SJCRH30 (cell line): ENCODE measurements at regions not wholly inside any gene's neighbourhood (a gene's known extent, or its start where the extent isn't known, plus 50 kb on each side); places are given as distances from the start of the nearest gene placed in this dataset.

Source experiments
- DNase-seq, 2 experiments: peaks; one replicate each; pipeline ENCODE4 v3.0.0-alpha.2; 2015 to 2020
- H3K27ac ChIP-seq: fragments of 250-450 bp; sonication (Bioruptor Pico); 2 replicates; pipeline ENCODE4 v1.5.1; 2020; ENCODE audit warnings: mild to moderate bottlenecking, moderate library complexity
- H3K27me3 ChIP-seq: fragments of 250-450 bp; sonication (Bioruptor Pico); 2 replicates; pipeline ENCODE4 v1.5.1; 2020; ENCODE audit warnings: mild to moderate bottlenecking, moderate library complexity
- H3K36me3 ChIP-seq: fragments of 250-450 bp; sonication (Bioruptor Pico); 2 replicates; pipeline ENCODE4 v1.5.1; 2020; ENCODE audit warnings: mild to moderate bottlenecking, moderate library complexity
- H3K4me1 ChIP-seq: fragments of 250-450 bp; sonication (Bioruptor Pico); 2 replicates; pipeline ENCODE4 v1.5.1; 2020; ENCODE audit warnings: mild to moderate bottlenecking, moderate library complexity
- H3K4me3 ChIP-seq: fragments of 250-450 bp; sonication (Bioruptor Pico); 2 replicates; pipeline ENCODE4 v1.5.1; 2020; ENCODE audit warnings: mild to moderate bottlenecking, moderate library complexity
- H3K9me3 ChIP-seq: fragments of 250-450 bp; sonication (Bioruptor Pico); replicated peaks from 2 replicates; pipeline ENCODE4 v1.5.1; 2020; ENCODE audit warnings: mild to moderate bottlenecking, moderate library complexity

DNA sequence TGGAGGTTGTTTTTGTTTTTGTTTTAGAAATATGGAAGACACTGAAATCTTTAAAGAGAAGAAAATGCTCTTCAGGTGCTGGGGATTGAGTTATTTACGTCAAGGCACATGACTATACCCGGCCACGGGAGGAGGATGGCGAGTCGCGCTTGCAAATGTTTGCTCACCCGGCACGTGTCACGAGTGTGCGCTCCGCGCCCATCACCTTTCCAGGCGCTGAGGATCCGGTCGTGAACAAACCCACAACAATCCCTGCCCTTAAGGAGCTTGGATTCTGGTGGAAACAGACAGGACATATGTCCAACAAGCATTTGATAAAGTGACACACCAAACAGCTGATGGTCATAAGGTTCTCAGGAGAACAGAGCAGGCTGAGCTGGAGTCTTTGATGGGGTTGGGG, 715.5 kb downstream of the BRD1 start:
- no peaks in the 10 kb centered on the region for H3K9me3 ChIP-seq
- H3K27me3 ChIP-seq, result peaks cover 60% of the 10 kb centered on the region
- no peaks in the 10 kb centered on the region for H3K36me3 ChIP-seq
- H3K4me3 ChIP-seq, result no peak overlapping the region
- H3K4me1 ChIP-seq, result no peaks in the 10 kb centered on the region
- DNase-seq, result no peak
- no peak overlapping the region for H3K27ac ChIP-seq

DNA sequence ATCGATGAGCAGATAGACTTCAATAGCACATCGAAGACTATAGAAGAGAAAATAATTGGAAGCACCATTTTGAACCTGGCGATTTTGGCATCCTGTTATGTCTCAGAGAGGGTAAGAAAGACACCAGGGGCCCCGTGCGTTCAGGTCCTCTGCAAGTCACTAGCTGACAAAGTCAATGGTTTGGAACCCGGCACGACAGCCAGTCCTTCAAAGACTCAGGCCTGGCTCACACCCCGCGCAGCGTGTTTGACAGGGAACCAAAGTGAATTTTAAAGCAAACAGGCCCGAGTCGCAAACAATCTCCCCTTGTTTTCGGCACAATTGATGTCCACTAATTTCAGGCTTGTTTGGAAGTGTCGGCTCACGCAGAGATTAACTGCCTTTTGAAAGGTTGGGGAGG, 716.6 kb downstream of the BRD1 start:
- no peak for DNase-seq
- Histone ChIP-seq H3K9me3 (no peaks in the 10 kb centered on the region), H3K27ac (no peak overlapping the region), H3K4me3 (no peak overlapping the region), H3K27me3 (peaks cover 64% of the 10 kb centered on the region), H3K4me1 (no peaks in the 10 kb centered on the region), H3K36me3 (no peaks in the 10 kb centered on the region)

DNA sequence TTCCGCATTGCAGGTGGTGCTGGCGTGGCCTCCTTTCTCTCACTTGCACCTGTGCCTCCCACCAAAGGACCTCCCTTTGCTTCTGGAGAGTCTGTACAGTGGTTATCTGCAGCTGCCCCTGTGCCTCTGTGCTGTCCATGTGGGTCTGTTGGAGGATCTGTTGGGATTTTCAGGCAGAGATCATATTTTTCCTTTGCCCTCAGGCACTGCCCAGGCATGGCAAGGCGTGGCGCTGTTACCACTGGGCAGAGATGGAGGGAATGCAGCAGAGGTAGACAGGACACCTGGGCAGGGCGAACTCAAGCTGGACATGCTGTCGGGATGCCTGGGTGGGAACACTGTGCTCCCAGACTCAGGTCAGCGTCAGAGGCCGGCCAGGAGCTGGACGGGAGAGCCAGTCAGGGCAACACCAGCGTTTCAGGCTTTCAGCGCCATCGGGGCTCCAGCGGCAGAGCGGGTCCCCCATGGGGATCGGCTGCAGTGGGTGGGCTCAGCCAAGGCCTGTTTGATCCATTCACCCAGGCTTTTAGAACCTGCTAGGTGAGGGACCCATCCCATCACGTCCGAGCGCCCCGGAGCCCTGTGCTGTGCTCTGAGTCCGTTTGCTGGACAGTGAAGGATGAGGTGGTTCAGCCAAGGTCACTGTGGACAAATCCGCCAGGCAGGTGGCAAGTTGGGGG, 718.9 kb downstream of the BRD1 start:
- H3K4me1 ChIP-seq, result no peaks in the 10 kb centered on the region
- H3K9me3 ChIP-seq, result no peaks in the 10 kb centered on the region

DNA sequence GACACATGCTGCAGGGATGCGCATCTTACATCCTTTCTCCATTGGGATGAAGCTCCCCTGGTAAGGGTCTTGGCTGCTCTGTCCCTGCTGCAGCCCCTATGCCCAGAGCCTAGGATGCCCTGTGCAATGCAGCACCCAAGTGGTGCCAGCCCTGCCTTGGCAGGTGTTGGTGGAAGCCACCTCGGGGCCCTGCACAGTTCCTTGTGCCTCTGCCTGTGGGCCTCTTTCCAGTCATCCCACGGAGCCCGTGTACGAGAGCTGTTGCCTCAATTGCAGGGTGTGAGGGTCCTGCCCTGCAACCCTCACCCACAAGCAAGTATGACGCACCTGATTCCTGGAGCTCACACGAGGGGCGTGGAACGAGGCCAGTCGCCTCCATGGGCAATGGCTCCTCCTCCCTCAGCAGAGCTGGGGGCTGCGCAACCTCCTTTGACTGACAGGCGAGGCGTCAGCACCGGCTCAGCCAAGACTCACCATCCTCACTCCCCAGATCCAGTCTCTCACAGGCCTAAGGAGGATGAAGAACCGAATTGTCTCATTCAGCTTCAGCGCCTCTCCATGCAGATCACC, 719.6 kb downstream of the BRD1 start:
- Histone ChIP-seq H3K9me3 (no peaks in the 10 kb centered on the region), H3K27me3 (peaks cover 65% of the 10 kb centered on the region), H3K4me1 (no peaks in the 10 kb centered on the region), H3K4me3 (no peak overlapping the region), H3K27ac (no peak overlapping the region), H3K36me3 (no peaks in the 10 kb centered on the region)
- DNase-seq, result no peak

More for the DNA sequence above, 718.9 kb downstream of the BRD1 start:
- peaks cover 59% of the 10 kb centered on the region for H3K27me3 ChIP-seq
- H3K36me3 ChIP-seq, result no peaks in the 10 kb centered on the region
- H3K4me3 ChIP-seq, result no peak overlapping the region
- no peak for DNase-seq
- H3K27ac ChIP-seq, result no peak overlapping the region

DNA sequence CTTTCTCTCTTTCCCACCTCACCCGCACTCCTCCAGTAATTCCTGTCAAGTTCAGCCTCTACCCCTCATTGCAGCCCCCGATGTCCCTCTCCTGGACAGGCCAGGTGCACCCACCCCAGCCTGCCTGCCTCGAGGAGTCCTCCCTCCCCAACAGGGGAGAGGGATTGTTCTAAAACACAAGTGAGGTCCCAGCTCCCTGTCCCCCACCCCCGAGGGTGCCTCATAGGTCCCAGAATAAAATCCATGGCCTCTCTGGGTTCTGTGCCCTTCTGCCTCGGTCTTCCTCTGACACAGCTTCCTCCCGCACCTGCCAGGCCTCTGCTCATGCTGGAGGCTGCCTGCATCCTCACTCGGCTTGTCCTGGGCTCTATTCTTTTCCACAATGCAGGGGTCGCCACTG, 720.1 kb downstream of the BRD1 start:
- Histone ChIP-seq H3K36me3 (no peaks in the 10 kb centered on the region), H3K4me1 (no peaks in the 10 kb centered on the region), H3K27ac (no peak overlapping the region), H3K27me3 (peaks cover 65% of the 10 kb centered on the region), H3K9me3 (no peaks in the 10 kb centered on the region), H3K4me3 (no peak overlapping the region)
- no peak for DNase-seq

DNA sequence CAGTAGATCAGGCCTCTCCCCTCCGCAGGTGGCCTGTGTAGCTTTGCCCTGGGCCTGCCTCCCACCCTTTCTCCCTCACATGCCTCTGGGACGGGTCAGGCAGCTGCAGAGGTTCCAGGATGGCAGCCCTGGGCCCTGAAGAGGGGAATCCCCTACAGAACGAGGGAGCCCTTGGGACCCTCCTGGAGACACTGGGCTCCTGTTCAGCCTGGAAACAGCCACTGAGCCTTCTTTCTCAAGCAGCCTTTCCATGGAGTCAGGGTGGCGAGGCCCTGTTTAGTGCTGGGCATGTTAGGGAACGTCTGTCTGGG, 720.9 kb downstream of the BRD1 start:
- no peak overlapping the region for H3K27ac ChIP-seq

DNA sequence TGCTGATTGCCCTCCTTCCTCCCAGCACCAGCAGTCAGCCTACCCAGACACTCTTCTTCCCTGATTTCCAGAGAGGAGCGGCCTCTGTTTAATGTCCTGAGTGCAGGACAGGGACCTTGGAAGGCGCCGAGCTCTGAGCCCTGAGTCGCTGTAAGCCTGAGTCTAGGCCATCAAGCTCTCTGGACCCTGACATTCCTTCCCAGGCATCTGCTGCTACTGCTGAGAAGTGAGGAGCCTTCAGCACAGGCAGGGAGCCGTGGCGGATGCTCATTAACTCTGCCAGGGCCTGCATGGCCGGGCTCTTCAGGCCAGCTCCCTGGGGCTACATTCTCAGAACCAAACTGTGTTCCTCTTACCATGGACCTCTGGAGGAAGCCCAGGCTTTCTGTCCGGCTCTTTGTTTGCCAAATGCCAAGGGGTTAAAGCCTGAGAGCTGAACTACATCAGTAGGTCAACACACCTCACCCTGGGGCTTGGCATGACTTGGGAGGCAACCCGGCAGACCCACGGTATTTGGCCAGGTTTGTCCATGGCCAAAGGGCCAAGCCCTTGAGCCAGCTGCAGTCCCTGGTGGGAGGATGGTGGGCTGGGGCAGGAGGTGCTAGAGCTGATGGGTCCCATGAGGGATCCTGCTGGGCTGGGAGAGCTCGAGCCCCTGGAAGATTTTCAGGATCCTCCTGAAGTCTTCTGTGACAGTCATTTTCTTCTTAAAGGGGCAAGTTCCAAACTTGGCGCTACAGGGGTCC, 721.4 kb downstream of the BRD1 start:
- peaks cover 69% of the 10 kb centered on the region for H3K27me3 ChIP-seq
- H3K4me3 ChIP-seq, result no peak overlapping the region
- no peak for DNase-seq
- no peaks in the 10 kb centered on the region for H3K4me1 ChIP-seq
- H3K36me3 ChIP-seq, result no peaks in the 10 kb centered on the region
- H3K27ac ChIP-seq, result no peak overlapping the region
- no peaks in the 10 kb centered on the region for H3K9me3 ChIP-seq

More for the DNA sequence above, 720.9 kb downstream of the BRD1 start:
- DNase-seq, result no peak
- Histone ChIP-seq H3K36me3 (no peaks in the 10 kb centered on the region), H3K9me3 (no peaks in the 10 kb centered on the region), H3K4me3 (no peak overlapping the region), H3K4me1 (no peaks in the 10 kb centered on the region), H3K27me3 (peaks cover 67% of the 10 kb centered on the region)

DNA sequence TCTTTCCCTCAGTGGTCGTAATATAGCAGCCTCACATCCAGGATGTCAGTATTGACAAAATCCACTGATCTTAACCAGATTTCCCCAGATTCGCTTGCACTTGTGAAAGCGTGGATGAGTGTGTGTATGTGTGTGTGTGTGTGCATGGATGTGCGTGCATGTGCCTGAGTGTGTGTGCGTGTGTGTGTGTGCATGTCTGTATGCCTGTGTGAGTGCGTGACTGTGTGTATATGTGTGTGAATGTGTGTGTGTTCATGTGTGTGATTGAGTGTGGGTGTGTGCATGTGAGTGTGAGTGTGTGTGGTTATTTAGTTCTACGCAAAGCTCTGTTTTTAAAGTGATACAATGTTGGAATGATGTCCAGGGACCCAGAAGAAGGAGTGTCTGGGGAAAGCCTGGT, 723.2 kb downstream of the BRD1 start:
- Histone ChIP-seq H3K9me3 (no peaks in the 10 kb centered on the region), H3K36me3 (no peaks in the 10 kb centered on the region), H3K27ac (no peak overlapping the region), H3K4me3 (no peak overlapping the region), H3K4me1 (no peaks in the 10 kb centered on the region), H3K27me3 (peaks cover 83% of the 10 kb centered on the region)
- no peak for DNase-seq

DNA sequence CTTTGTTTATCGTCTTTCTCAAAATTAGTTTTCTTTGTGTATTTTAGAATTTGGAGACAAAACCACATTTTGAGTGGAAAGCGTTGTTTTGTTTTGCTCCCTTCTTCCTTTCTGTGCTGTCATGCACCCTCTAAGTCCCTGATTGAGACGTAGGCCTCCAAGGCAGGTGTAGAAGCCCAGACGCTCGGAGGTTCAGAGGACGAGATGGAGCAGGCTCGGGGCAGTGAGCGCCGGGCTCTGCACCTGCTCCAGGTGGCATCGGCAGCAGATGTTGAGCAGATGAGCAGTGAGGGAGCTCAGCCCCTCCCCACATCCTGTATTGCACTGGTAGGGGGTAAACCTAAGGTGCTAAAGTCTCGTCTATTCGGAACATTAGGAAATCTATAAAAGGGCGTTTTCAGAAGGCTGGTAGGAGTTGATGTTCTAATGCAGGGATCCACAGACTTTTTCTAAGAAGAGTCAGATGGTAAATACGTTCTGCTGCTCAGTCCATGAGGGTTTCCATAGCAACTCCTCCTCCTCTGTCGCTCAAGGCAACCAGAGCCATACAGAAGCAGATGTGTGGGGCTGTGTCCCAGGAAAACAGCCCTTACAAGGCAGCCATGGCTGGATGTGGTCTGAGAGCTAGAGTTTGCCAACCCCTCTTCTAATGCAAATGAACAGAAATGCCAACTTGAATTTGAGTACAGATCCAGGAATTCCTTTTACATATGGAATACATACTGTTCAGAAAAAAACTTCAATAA, 724.2 kb downstream of the BRD1 start:
- no peaks in the 10 kb centered on the region for H3K9me3 ChIP-seq
- no peak overlapping the region for H3K27ac ChIP-seq
- no peak overlapping the region for H3K4me3 ChIP-seq
- H3K4me1 ChIP-seq, result no peaks in the 10 kb centered on the region
- H3K27me3 ChIP-seq, result peaks cover 81% of the 10 kb centered on the region
- DNase-seq, result no peak
- no peaks in the 10 kb centered on the region for H3K36me3 ChIP-seq

DNA sequence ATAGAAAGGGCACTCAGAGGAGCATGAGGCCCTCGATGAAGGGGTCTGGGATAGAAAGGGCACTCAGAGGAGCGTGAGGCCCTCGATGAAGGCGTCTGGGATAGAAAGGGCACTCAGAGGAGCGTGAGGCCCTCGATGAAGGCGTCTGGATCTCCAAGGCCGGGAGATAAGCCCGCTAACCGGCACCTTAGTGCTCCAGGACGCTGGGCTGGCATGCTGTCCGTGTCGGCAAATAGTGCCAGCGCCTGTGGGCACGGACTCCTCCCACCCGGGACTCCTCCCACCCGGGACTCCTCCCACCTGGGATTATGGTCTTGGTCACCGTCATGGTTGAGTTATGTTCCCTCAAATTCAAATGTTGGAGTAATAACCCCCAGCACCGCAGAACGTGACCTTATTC, 725.3 kb downstream of the BRD1 start:
- H3K27me3 ChIP-seq, result peaks cover 79% of the 10 kb centered on the region

DNA sequence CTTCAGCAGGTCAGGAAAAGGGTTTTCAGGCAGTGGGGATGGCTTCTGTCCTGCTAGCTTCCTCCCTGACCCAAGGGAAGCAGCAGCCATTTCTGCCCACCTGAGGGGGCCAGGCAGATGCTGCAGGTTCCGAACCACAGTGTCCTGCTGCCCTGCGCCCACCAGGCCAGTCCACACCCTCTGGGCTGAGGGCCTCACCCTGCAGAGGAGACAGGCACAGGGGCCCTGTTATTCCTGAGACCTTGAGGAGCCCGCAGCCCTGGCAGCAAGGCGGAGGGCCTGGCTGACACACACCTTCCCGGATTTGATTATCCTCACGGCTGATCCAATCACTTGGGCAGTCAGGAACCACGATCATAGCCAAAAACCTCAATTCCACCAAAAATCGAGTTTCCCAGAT, 725.8 kb downstream of the BRD1 start:
- Histone ChIP-seq H3K27me3 (peaks cover 77% of the 10 kb centered on the region), H3K36me3 (no peaks in the 10 kb centered on the region), H3K9me3 (no peaks in the 10 kb centered on the region), H3K4me1 (no peaks in the 10 kb centered on the region), H3K27ac (no peak overlapping the region), H3K4me3 (no peak overlapping the region)
- DNase-seq, result no peak

More for the DNA sequence above, 725.3 kb downstream of the BRD1 start:
- Histone ChIP-seq H3K9me3 (no peaks in the 10 kb centered on the region), H3K4me3 (no peak overlapping the region), H3K4me1 (no peaks in the 10 kb centered on the region), H3K36me3 (no peaks in the 10 kb centered on the region), H3K27ac (no peak overlapping the region)
- DNase-seq, result no peak

DNA sequence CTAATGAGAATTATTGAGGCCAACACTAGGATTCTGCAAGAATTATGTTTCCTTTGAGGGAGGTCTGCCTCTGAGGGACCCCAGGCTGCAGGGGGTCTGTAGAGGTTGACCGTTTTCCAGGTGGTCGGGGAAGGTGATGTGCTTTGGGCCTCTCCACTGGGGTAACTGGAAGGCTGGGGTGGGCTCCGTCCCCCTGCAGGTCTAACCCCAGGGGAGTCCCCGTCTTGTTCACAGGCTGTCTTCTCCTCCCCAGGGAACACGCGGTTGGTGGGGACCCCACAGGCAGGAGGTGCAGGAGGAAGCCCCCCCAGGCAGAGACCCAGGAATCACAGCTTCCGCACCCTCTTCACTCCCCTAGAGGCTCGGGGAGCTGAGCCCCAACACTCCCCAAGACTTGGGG, 726.4 kb downstream of the BRD1 start:
- Histone ChIP-seq H3K4me3 (no peak overlapping the region), H3K27me3 (peaks cover 71% of the 10 kb centered on the region), H3K4me1 (no peaks in the 10 kb centered on the region), H3K9me3 (no peaks in the 10 kb centered on the region), H3K36me3 (no peaks in the 10 kb centered on the region), H3K27ac (no peak overlapping the region)
- DNase-seq, result no peak

DNA sequence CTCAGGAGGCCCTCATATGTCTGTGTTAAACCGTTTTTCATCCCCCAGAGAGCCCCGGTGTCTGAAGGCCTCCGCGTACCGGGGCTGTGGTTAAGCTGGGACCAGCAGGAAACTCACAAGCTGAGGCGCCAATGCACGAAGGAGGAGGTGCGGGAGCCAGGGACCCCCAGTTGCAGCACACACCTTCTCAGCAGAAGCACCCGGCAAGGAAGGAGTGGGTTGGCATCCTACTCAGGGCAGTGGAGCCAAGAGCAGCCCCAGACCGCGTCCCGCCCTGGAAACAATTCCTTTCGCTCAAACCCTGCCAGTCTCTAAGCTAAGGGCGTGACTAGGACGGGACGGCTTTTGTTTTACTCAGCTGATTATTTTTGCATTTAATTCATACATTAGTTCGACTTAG, 726.9 kb downstream of the BRD1 start:
- H3K9me3 ChIP-seq, result no peaks in the 10 kb centered on the region
- peaks cover 66% of the 10 kb centered on the region for H3K27me3 ChIP-seq
- H3K27ac ChIP-seq, result no peak overlapping the region
- DNase-seq, result no peak
- no peak overlapping the region for H3K4me3 ChIP-seq
- H3K4me1 ChIP-seq, result no peaks in the 10 kb centered on the region
- H3K36me3 ChIP-seq, result no peaks in the 10 kb centered on the region

DNA sequence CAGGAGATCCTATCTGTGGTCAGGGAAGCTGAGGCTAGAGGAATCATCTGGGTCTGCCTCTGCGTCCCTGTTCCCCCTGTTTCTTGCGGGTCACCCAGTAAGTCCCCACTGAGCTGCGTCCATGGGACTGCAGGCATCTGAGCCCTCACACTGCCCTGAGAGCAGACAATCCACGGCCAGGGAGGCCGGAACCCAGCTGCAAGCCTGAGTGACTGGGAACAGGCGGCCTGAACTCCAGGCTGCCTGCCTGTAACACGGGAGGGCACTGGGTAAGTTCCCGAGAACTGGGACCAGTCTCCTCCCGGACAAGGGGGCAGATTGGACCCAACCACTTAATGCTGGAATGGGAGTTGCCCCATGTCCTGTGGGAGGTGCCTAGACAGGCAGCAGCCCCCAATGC, 727.4 kb downstream of the BRD1 start:
- H3K9me3 ChIP-seq, result no peaks in the 10 kb centered on the region
- H3K27me3 ChIP-seq, result peaks cover 62% of the 10 kb centered on the region
- H3K4me3 ChIP-seq, result no peak overlapping the region

DNA sequence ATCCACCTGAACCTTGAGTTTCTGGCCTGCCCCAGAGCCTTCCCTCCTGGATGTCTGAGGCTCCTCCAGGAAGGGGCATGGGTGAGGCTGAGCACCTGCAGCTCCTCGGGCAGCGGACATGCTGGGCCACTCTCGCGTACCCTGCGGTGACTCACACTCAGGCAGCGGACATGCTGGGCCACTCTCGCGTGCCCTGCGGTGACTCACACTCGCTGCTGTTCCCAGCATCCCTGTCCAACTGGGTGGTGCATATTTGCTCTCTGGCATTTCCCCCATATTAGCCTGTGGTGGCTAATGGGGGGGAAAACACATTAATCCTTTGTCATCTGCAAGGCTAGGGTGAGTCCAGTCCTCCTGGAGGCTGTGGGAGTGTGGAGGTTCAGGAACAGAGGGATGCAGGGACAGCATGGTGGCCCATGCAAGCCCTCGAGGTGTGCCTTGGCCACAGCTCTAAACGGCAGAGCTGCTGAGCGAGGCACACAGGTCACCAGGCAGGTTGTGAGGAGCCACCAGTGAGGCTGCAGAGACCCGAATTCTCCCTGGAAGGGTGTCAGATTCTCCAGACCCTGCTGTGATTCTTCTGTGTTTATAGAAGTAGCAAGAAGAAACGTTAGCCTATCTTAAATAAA, 728.1 kb downstream of the BRD1 start:
- Histone ChIP-seq H3K36me3 (no peaks in the 10 kb centered on the region), H3K27me3 (peaks cover 64% of the 10 kb centered on the region), H3K4me1 (no peaks in the 10 kb centered on the region), H3K4me3 (no peak overlapping the region), H3K9me3 (no peaks in the 10 kb centered on the region), H3K27ac (no peak overlapping the region)
- no peak for DNase-seq

More for the DNA sequence above, 727.4 kb downstream of the BRD1 start:
- Histone ChIP-seq H3K27ac (no peak overlapping the region), H3K36me3 (no peaks in the 10 kb centered on the region), H3K4me1 (no peaks in the 10 kb centered on the region)
- no peak for DNase-seq
